Endothelial cell of umbilical vein (primary cell): ENCODE measurements at regions not wholly inside any gene's neighbourhood (a gene's known extent, or its start where the extent isn't known, plus 50 kb on each side); places are given as distances from the start of the nearest gene placed in this dataset.

Source experiments
- BruUV-seq: library from RNA; stranded (reverse); fragments of 400-500 nt; replicated peaks from 2 replicates; lab custom pipeline; 2021; lab: Mats Ljungman, UMichigan
- CTCF ChIA-PET: fragments of 300-600, 350-600 bp; sonication (Branson Sonifier 250); formaldehyde crosslinking; loops from one replicate; lab custom pipeline; 2021; ENCODE audit warnings: antibody characterized with exemption, inconsistent platforms; lab: Charles Lee
- POLR2A ChIA-PET: fragments of 300-600, 350-600 bp; sonication (Branson Sonifier 250); formaldehyde crosslinking; loops from one replicate; lab custom pipeline; 2021; ENCODE audit warnings: antibody characterized with exemption, inconsistent platforms; lab: Charles Lee
- DNase-seq: peaks from one replicate; pipeline ENCODE4 v3.0.0-alpha.2; 2011; ENCODE audit warnings: low read depth, low spot score
- FAIRE-seq: peaks from 2 replicates; lab custom pipeline; 2011; peaks lifted over from hg19 to GRCh38; lab: Jason Lieb, UNC
- H2AFZ ChIP-seq: 2 replicates; pipeline ENCODE4 v1.6.0; 2012; ENCODE audit warnings: low read depth, low read length, control low read depth, inconsistent platforms
- H3K27ac ChIP-seq: 2 replicates; pipeline ENCODE4 v1.5.1; 2011; ENCODE audit warnings: low read depth, mild to moderate bottlenecking, control low read depth, low read length, moderate library complexity; ENCODE audit not compliant: insufficient read depth
- H3K27me3 ChIP-seq, 2 experiments: 2 replicates each; pipeline versions ENCODE4 v1.6.0 to v1.6.1; 2011; ENCODE audit warnings: low read length in 2 of 2, mixed read lengths in 1 of 2; ENCODE audit not compliant: control insufficient read depth in 2 of 2, insufficient read depth in 2 of 2
- H3K36me3 ChIP-seq, 2 experiments: 2 replicates in 1 of 2; 3 replicates in 1 of 2; pipeline ENCODE4 v1.5.1; 2011; ENCODE audit warnings: low read length in 2 of 2, mild to moderate bottlenecking in 1 of 2, moderate library complexity in 1 of 2; ENCODE audit not compliant: control insufficient read depth in 2 of 2, insufficient read depth in 2 of 2; ENCODE audit errors: extremely low read depth in 1 of 2
- H3K4me1 ChIP-seq: 3 replicates; pipeline ENCODE4 v1.5.1; 2011; ENCODE audit warnings: mild to moderate bottlenecking, low read length; ENCODE audit not compliant: control insufficient read depth, insufficient read depth; ENCODE audit errors: extremely low read depth
- H3K4me2 ChIP-seq: 2 replicates; pipeline ENCODE4 v1.6.1; 2011; ENCODE audit warnings: low read length, control low read depth, mixed read lengths; ENCODE audit not compliant: insufficient read depth
- H3K4me3 ChIP-seq, 3 experiments: fragments of 200-600 bp in 1 of 3; sonication (generic), shearing (Covaris generic) in 1 of 3; replicated peaks in 1 of 3; 2 replicates each; pipeline ENCODE4 v1.5.1; 2011 to 2016; ENCODE audit warnings: control low read depth in 3 of 3, low read length in 3 of 3, mild to moderate bottlenecking in 2 of 3, inconsistent platforms in 1 of 3, low read depth in 1 of 3, moderate library complexity in 1 of 3; ENCODE audit not compliant: insufficient read depth in 1 of 3
- H3K79me2 ChIP-seq: 2 replicates; pipeline ENCODE4 v1.6.0; 2012; ENCODE audit warnings: low read length, inconsistent platforms; ENCODE audit not compliant: control insufficient read depth, insufficient read depth
- H3K9ac ChIP-seq: replicated peaks from 2 replicates; pipeline ENCODE3; 2011; ENCODE audit warnings: low read length, control low read depth; ENCODE audit not compliant: insufficient read depth; ENCODE audit errors: extremely low read depth
- H3K9me1 ChIP-seq: replicated peaks from 3 replicates; pipeline ENCODE4 v1.6.0; 2011; ENCODE audit warnings: mild to moderate bottlenecking, low read length; ENCODE audit not compliant: control insufficient read depth, insufficient read depth; ENCODE audit errors: extremely low read depth
- H3K9me3 ChIP-seq: replicated peaks from 2 replicates; pipeline ENCODE4 v1.5.1; 2012; ENCODE audit warnings: low read length, inconsistent platforms; ENCODE audit not compliant: control insufficient read depth, insufficient read depth
- H4K20me1 ChIP-seq: replicated peaks from 2 replicates; pipeline ENCODE3; 2011; ENCODE audit warnings: mild to moderate bottlenecking, low read length; ENCODE audit not compliant: control insufficient read depth, insufficient read depth; ENCODE audit errors: extremely low read depth
- CTCF ChIP-seq, 2 donors: IDR thresholded peaks; 1 replicate in 1 of 2; 2 replicates in 1 of 2; pipeline ENCODE4 v1.5.1; 2011; ENCODE audit warnings: low read length in 2 of 2, mild to moderate bottlenecking in 2 of 2, moderate library complexity in 2 of 2, control low read depth in 1 of 2, inconsistent platforms in 1 of 2, low read depth in 1 of 2; ENCODE audit not compliant: insufficient read depth in 1 of 2; ENCODE audit errors: extremely low read depth in 1 of 2
- EZH2 ChIP-seq: IDR thresholded peaks from 2 replicates; pipeline ENCODE4 v1.6.1; 2012; ENCODE audit warnings: borderline replicate concordance, low read depth, mild to moderate bottlenecking, moderate library complexity, low read length, inconsistent platforms; ENCODE audit not compliant: severe bottlenecking
- FOS ChIP-seq: IDR thresholded peaks from 2 replicates; pipeline ENCODE4 v1.6.1; 2011; ENCODE audit warnings: mild to moderate bottlenecking, low read length, moderate library complexity, borderline replicate concordance; ENCODE audit not compliant: insufficient read depth
- GATA2 ChIP-seq: IDR thresholded peaks from 2 replicates; pipeline ENCODE4 v1.7.0; 2011; ENCODE audit warnings: low read depth, mild to moderate bottlenecking, moderate library complexity, mixed read lengths, low read length; ENCODE audit not compliant: insufficient read length, insufficient read depth
- JUN ChIP-seq: IDR thresholded peaks from 2 replicates; pipeline ENCODE4 v1.6.1; 2011; ENCODE audit warnings: borderline replicate concordance, low read depth; ENCODE audit not compliant: insufficient read length, insufficient read depth
- MAX ChIP-seq: IDR thresholded peaks from 2 replicates; pipeline ENCODE4 v1.6.1; 2011; ENCODE audit not compliant: insufficient read depth, insufficient read length
- MYC ChIP-seq: IDR thresholded peaks from one replicate; pipeline ENCODE4 v1.6.1; 2011; ENCODE audit warnings: mild to moderate bottlenecking, low read depth, low read length
- POLR2A ChIP-seq: IDR thresholded peaks from 2 replicates; pipeline ENCODE4 v1.6.1; 2012; ENCODE audit warnings: low read depth, mild to moderate bottlenecking, control low read depth, low read length
- POLR2AphosphoS5 ChIP-seq: IDR thresholded peaks from 2 replicates; pipeline ENCODE4 v1.6.1; 2012; ENCODE audit warnings: low read depth, mild to moderate bottlenecking, control low read depth, low read length, moderate library complexity; ENCODE audit not compliant: insufficient read depth
- dilution Hi-C: fragments of 300-500 bp; cut with MboI; formaldehyde crosslinking; loops from one replicate; pipeline ENCODE4 v1.15.0; 2019; ENCODE audit warnings: low sequenced_read_pairs; ENCODE audit not compliant: extremely low pct_ligation_motif_present
- intact Hi-C: fragments of 100-400 bp; cut with micrococcal nuclease; formaldehyde crosslinking; loops from one replicate; pipeline ENCODE4 v1.10.0; 2022

- intact Hi-C loops (no loop called here), dilution Hi-C loops (no loop called here)
- H3K36me3 ChIP-seq, result no peaks in the 10 kb centered on the region
- H3K27me3 ChIP-seq, result no peaks in the 10 kb centered on the region
- no peak overlapping the region for H3K9ac ChIP-seq
- FAIRE-seq, result no peak
- no peaks in the 10 kb centered on the region for H3K9me1 ChIP-seq
- no peak overlapping the region for H3K27ac ChIP-seq
- TF ChIP-seq GATA2 (no peak), FOS (no peak), POLR2A (no peak), EZH2 (no peak), JUN (no peak), POLR2AphosphoS5 (no peak), MAX (no peak), MYC (no peak), CTCF (IDR thresholded peaks at IDR 0.05; ENCODE audit: extremely low read depth in 1 of 2, insufficient read depth in 1 of 2, low read depth in 1 of 2, low read length in 2 of 2) (no peak)
- H3K4me2 ChIP-seq, result no peak overlapping the region
- ChIA-PET POLR2A (interaction anchor here (1.2 kb wide), 1 partner anchor 419 kb away, joined by 3 read pairs; no protein-coding TSS in a partner anchor), CTCF (no interaction called here)
- DNase-seq, result no peak
- peak overlapping the region; percentile 65 for H2AFZ ChIP-seq
- peaks cover 7% of the 10 kb centered on the region for H3K4me1 ChIP-seq
- no peak overlapping the region for H3K4me3 ChIP-seq
- H3K79me2 ChIP-seq, result no peaks in the 10 kb centered on the region
- no peaks in the 10 kb centered on the region for H4K20me1 ChIP-seq
- no peaks in the 10 kb centered on the region for H3K9me3 ChIP-seq
- no TSS peak for BruUV-seq
These were observed 70.3 kb upstream of the SMAD3 start for GRCh38 chr15:66994927-66995656.
